ENCODE measurements at regions not wholly inside any gene's neighbourhood (a gene's known extent, or its start where the extent isn't known, plus 50 kb on each side); places are given as distances from the start of the nearest gene placed in this dataset.

DNA sequence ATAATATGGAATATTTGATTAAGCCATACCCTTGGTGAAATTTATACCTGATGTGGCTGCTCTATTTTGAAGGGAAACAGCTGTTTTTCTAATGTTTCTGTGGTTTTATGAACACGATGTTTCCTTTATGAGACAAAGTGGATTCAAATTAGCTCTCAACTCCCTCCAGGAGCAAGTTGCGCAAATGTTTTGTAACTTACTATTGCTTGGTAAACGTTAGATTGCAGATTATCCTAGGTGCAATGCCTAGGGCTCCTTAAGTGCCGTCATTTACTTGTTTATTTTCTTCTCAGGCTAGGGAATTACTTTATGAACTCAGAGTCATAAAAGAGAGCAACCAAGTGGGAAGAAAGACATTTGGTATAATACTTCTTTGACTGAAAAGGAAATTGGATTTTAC lies 763.1 kb downstream of the TAF11L14 start:
- WGBS (ENCODE audit: low lambda C conversion rate): 3% methylated on average over 4 of the region's 4 CpGs
- Histone ChIP-seq H3K27ac (ENCODE audit: extremely low read length, insufficient read depth, low read length) (no peak overlapping the region), H4K20me1 (ENCODE audit: insufficient read depth, low read length) (no peaks in the 10 kb centered on the region), H3K4me3 (replicated peaks in 1 of 3; ENCODE audit: insufficient read depth in 1 of 3, low read depth in 2 of 3, low read length in 3 of 3) (no peak overlapping the region), H2AFZ (ENCODE audit: low read length) (no peak overlapping the region), H3K4me2 (ENCODE audit: low read depth, low read length) (no peak overlapping the region), H3K79me2 (ENCODE audit: insufficient read depth, low read length) (no peaks in the 10 kb centered on the region), H3K4me1 (ENCODE audit: insufficient read depth, low read length) (no peaks in the 10 kb centered on the region), H3K9me3 (ENCODE audit: low read length) (no peaks in the 10 kb centered on the region), H3K27me3 (ENCODE audit: control insufficient read depth in 1 of 2, insufficient read depth in 2 of 2, low read length in 2 of 2) (no peaks in the 10 kb centered on the region), H3K36me3 (replicated peaks in 1 of 2; ENCODE audit: control insufficient read depth in 1 of 2, insufficient read depth in 2 of 2, low read length in 2 of 2) (no peaks in the 10 kb centered on the region), H3K9ac (ENCODE audit: insufficient read depth, low read depth, low read length) (no peak overlapping the region)
- ChIA-PET POLR2A (no interaction called here), CTCF (ENCODE audit: low intra/inter-chr PET ratio, low total read pairs) (no interaction called here)
- DNase-seq (ENCODE audit: low spot score) (no peak), ATAC-seq (no peak), FAIRE-seq (no peak)
- in situ Hi-C loops (cut with HindIII; ENCODE audit: extremely low pct_ligation_motif_present, low pct_unique_long_range_greater_than_20kb) (no loop called here), intact Hi-C loops (cut with micrococcal nuclease; ENCODE audit: unreplicated experiment) (loop anchor here (10.0 kb wide), 1 partner anchor 1207 kb away; no protein-coding TSS in a partner anchor)
- TF ChIP-seq BRD4 (CRISPR knock-in tag; IDR thresholded peaks at IDR 0.05) (no peak), HNRNPH1 (optimal IDR thresholded peaks at IDR 0.05; ENCODE audit: low read depth, low read length) (no peak), ZNF773 (CRISPR knock-in tag; IDR thresholded peaks at IDR 0.05; ENCODE audit: borderline replicate concordance) (no peak), PRPF4 (IDR thresholded peaks at IDR 0.05; ENCODE audit: low read depth, low read length, poor library complexity, severe bottlenecking) (no peak), HDAC2 (CRISPR knock-in tag; IDR thresholded peaks at IDR 0.05) (no peak), RARG (CRISPR knock-in tag; IDR thresholded peaks at IDR 0.05; ENCODE audit: low read depth) (no peak), NKX3-1 (CRISPR knock-in tag; IDR thresholded peaks at IDR 0.05) (no peak)
- no TSS peak for BruUV-seq (replicated peaks)

GRCh38 chr5:18397891-18398290 lies 763.6 kb downstream of the TAF11L14 start:
- in situ Hi-C loops (cut with HindIII; ENCODE audit: extremely low pct_ligation_motif_present, low pct_unique_long_range_greater_than_20kb) (no loop called here), intact Hi-C loops (cut with micrococcal nuclease; ENCODE audit: unreplicated experiment) (loop anchor here (10.0 kb wide), 1 partner anchor 1207 kb away; no protein-coding TSS in a partner anchor)
- Histone ChIP-seq H3K9ac (ENCODE audit: insufficient read depth, low read depth, low read length) (no peak overlapping the region), H4K20me1 (ENCODE audit: insufficient read depth, low read length) (no peaks in the 10 kb centered on the region), H3K4me1 (ENCODE audit: insufficient read depth, low read length) (no peaks in the 10 kb centered on the region), H3K79me2 (ENCODE audit: insufficient read depth, low read length) (no peaks in the 10 kb centered on the region), H3K4me3 (replicated peaks in 1 of 3; ENCODE audit: insufficient read depth in 1 of 3, low read depth in 2 of 3, low read length in 3 of 3) (no peak overlapping the region), H3K27me3 (ENCODE audit: control insufficient read depth in 1 of 2, insufficient read depth in 2 of 2, low read length in 2 of 2) (no peaks in the 10 kb centered on the region), H3K36me3 (replicated peaks in 1 of 2; ENCODE audit: control insufficient read depth in 1 of 2, insufficient read depth in 2 of 2, low read length in 2 of 2) (no peaks in the 10 kb centered on the region), H3K27ac (ENCODE audit: extremely low read length, insufficient read depth, low read length) (no peak overlapping the region), H2AFZ (ENCODE audit: low read length) (no peak overlapping the region), H3K4me2 (ENCODE audit: low read depth, low read length) (no peak overlapping the region), H3K9me3 (ENCODE audit: low read length) (no peaks in the 10 kb centered on the region)
- BruUV-seq (replicated peaks): no TSS peak
- ATAC-seq (no peak), FAIRE-seq (no peak), DNase-seq (ENCODE audit: low spot score) (no peak)
- CTCF ChIA-PET (ENCODE audit: low intra/inter-chr PET ratio, low total read pairs): no interaction called here
- POLR2A ChIA-PET: no interaction called here
- TF ChIP-seq, protein P1, sequence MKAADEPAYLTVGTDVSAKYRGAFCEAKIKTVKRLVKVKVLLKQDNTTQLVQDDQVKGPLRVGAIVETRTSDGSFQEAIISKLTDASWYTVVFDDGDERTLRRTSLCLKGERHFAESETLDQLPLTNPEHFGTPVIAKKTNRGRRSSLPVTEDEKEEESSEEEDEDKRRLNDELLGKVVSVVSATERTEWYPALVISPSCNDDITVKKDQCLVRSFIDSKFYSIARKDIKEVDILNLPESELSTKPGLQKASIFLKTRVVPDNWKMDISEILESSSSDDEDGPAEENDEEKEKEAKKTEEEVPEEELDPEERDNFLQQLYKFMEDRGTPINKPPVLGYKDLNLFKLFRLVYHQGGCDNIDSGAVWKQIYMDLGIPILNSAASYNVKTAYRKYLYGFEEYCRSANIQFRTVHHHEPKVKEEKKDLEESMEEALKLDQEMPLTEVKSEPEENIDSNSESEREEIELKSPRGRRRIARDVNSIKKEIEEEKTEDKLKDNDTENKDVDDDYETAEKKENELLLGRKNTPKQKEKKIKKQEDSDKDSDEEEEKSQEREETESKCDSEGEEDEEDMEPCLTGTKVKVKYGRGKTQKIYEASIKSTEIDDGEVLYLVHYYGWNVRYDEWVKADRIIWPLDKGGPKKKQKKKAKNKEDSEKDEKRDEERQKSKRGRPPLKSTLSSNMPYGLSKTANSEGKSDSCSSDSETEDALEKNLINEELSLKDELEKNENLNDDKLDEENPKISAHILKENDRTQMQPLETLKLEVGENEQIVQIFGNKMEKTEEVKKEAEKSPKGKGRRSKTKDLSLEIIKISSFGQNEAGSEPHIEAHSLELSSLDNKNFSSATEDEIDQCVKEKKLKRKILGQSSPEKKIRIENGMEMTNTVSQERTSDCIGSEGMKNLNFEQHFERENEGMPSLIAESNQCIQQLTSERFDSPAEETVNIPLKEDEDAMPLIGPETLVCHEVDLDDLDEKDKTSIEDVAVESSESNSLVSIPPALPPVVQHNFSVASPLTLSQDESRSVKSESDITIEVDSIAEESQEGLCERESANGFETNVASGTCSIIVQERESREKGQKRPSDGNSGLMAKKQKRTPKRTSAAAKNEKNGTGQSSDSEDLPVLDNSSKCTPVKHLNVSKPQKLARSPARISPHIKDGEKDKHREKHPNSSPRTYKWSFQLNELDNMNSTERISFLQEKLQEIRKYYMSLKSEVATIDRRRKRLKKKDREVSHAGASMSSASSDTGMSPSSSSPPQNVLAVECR (CRISPR knock-in tag; IDR thresholded peaks at IDR 0.05; ENCODE audit: borderline replicate concordance): no peak
- no peak for TF ChIP-seq ZNF20 (CRISPR knock-in tag; IDR thresholded peaks at IDR 0.05)
- no peak for TF ChIP-seq HCFC1 (IDR thresholded peaks at IDR 0.05; ENCODE audit: low read depth, low read length)
- WGBS (ENCODE audit: low lambda C conversion rate): 22% methylated on average over 2 of the region's 2 CpGs

All from HepG2 (cell line).